WERI-Rb-1 (cell line): ENCODE measurements at regions not wholly inside any gene's neighbourhood (a gene's known extent, or its start where the extent isn't known, plus 50 kb on each side); places are given as distances from the start of the nearest gene placed in this dataset.

Source experiments
- DNase-seq: peaks from one replicate; pipeline ENCODE4 v3.0.0-alpha.2; 2020
- H3K27ac ChIP-seq: fragments of 250-450 bp; sonication (Bioruptor Pico); 2 replicates; pipeline ENCODE4 v1.5.1; 2020; ENCODE audit warnings: mild to moderate bottlenecking, moderate library complexity
- H3K27me3 ChIP-seq: fragments of 250-450 bp; sonication (Bioruptor Pico); 2 replicates; pipeline ENCODE4 v1.5.1; 2021; ENCODE audit warnings: mild to moderate bottlenecking, low read depth, moderate library complexity; ENCODE audit not compliant: insufficient read depth, severe bottlenecking
- H3K36me3 ChIP-seq: fragments of 250-450 bp; sonication (Bioruptor Pico); 2 replicates; pipeline ENCODE4 v1.5.1; 2020; ENCODE audit warnings: mild to moderate bottlenecking, moderate library complexity
- H3K4me3 ChIP-seq: 2 replicates; pipeline ENCODE4 v1.5.1; 2011; ENCODE audit warnings: low read depth, mild to moderate bottlenecking, control low read depth, low read length
- H3K9me3 ChIP-seq: fragments of 250-450 bp; sonication (Bioruptor Pico); 2 replicates; pipeline ENCODE4 v1.5.1; 2021; ENCODE audit warnings: mild to moderate bottlenecking, moderate library complexity; ENCODE audit not compliant: severe bottlenecking
- TF ChIP-seq, protein P1 (sequence below): IDR thresholded peaks from 2 replicates; pipeline ENCODE4 v1.5.1; 2011; ENCODE audit warnings: low read depth, mild to moderate bottlenecking, control low read depth, inconsistent platforms, low read length

DNA sequence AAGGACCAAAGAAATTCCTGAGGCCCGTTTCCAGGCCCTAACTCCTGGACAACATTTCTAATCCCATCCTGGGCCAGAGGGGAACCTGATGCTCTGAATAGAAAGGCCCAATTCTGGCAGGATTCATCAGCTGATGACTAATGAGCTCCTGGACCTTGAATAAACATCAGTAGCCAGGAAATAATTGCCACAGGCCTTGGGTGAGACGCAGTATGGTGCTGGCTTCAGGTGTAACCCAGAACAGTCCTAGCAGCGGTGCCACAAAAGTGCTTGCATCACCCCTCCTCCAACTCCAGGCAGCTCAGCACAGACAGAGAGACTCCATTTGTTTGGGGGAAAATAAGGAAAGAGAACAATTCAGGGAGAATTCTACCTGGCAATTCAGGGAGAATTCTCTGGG, 184.7 kb upstream of the POU1F1 start:
- no peaks in the 10 kb centered on the region for H3K36me3 ChIP-seq
- H3K27ac ChIP-seq, result no peak overlapping the region
- no peak overlapping the region for H3K4me3 ChIP-seq
- H3K9me3 ChIP-seq, result no peaks in the 10 kb centered on the region
- DNase-seq, result no peak
- no peaks in the 10 kb centered on the region for H3K27me3 ChIP-seq
- TF ChIP-seq, protein P1, sequence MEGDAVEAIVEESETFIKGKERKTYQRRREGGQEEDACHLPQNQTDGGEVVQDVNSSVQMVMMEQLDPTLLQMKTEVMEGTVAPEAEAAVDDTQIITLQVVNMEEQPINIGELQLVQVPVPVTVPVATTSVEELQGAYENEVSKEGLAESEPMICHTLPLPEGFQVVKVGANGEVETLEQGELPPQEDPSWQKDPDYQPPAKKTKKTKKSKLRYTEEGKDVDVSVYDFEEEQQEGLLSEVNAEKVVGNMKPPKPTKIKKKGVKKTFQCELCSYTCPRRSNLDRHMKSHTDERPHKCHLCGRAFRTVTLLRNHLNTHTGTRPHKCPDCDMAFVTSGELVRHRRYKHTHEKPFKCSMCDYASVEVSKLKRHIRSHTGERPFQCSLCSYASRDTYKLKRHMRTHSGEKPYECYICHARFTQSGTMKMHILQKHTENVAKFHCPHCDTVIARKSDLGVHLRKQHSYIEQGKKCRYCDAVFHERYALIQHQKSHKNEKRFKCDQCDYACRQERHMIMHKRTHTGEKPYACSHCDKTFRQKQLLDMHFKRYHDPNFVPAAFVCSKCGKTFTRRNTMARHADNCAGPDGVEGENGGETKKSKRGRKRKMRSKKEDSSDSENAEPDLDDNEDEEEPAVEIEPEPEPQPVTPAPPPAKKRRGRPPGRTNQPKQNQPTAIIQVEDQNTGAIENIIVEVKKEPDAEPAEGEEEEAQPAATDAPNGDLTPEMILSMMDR, result no peak

DNA sequence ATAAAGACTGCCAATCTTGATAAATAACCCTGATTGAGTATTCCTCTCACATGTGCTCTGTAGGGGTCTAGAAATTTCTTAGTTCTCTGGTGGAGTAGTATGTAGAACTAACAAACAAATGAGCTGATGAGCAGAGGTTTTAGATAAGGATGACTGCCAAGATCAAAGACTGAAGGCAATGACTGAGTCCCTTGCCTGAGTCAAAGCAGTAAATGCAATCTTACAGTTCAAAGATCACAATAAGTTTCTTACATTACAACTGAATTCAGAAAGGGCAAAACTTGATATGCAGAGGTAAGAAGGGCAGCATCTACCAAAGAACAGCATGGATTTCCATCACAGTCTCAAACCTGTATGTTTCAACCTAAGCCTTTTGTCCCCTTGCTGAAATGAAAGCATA, 172.2 kb upstream of the POU1F1 start:
- no peaks in the 10 kb centered on the region for H3K27me3 ChIP-seq
- no peaks in the 10 kb centered on the region for H3K9me3 ChIP-seq
- H3K36me3 ChIP-seq, result no peaks in the 10 kb centered on the region
- H3K4me3 ChIP-seq, result no peak overlapping the region
- no peak for DNase-seq
- TF ChIP-seq, protein P1, result no peak
- H3K27ac ChIP-seq, result no peak overlapping the region

DNA sequence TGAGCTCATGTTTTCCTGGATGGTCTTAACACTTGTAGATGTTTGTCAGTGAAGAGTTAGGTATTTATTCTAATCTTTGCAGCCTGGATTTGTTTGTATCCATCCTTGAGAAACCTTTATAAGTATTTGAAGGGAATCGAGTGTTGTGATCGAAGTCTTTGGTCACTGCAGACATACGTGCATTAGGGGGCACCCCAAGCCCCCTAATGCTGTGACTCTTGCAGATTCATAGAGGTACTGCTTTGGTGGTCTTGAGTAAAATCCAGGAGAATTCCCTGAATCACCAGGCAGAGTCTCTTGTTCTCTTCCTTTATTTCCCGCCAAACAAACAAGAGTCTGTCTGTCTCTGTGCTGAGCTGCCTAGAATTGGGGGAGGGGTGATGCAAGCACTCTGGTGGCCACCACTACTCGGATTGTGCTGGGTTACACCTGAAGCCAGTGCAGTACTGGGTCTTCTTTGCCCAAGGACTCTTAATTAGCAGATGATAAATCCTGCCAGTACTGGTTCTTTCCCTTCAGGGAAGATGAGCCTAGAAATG, 170.5 kb upstream of the POU1F1 start:
- H3K27me3 ChIP-seq, result peaks cover 4% of the 10 kb centered on the region
- no peaks in the 10 kb centered on the region for H3K9me3 ChIP-seq
- no peaks in the 10 kb centered on the region for H3K36me3 ChIP-seq
- H3K27ac ChIP-seq, result no peak overlapping the region
- no peak for DNase-seq
- TF ChIP-seq, protein P1, result no peak
- H3K4me3 ChIP-seq, result no peak overlapping the region

DNA sequence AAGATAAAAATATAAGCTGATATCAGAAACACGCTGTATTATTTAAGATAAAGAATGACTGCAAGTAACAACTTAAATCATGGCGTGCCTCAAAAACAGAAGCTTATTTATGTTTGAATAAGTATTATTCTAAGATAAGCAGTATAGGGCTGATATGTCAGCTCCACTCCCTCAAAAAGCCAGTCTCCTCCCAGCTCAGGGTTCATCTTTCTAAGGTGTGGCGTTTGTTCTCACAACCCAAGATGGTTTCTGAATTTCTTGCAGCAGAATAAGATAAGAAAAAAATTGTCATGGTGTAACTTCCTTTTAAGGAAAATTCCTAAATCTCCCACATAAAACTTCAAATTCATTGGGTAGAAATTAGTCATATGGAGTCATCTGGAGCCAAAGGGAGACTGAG, 166.1 kb upstream of the POU1F1 start:
- TF ChIP-seq, protein P1, result no peak
- Histone ChIP-seq H3K27me3 (peaks cover 4% of the 10 kb centered on the region), H3K36me3 (no peaks in the 10 kb centered on the region), H3K27ac (no peak overlapping the region), H3K9me3 (no peaks in the 10 kb centered on the region), H3K4me3 (no peak overlapping the region)
- no peak for DNase-seq

DNA sequence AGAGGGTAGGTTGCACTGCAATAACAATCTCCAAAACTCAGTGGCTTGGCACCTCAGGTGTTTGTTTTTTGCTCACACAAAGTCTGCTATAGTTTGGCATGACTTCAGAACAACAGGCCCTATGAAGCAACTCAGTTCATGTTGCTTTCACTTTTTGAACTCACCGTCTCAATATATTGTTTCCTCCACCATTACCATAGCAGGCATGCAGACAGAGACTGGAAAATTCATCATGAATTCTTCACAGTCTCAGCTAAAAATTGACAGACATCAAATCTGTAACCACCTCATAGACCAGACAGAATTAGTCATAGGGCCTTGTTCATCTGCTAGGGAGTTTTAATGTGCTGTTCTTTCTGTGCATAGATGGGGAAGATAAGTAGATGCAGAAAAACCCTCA, 161.4 kb upstream of the POU1F1 start:
- Histone ChIP-seq H3K27me3 (peaks cover 6% of the 10 kb centered on the region), H3K27ac (no peak overlapping the region), H3K4me3 (no peak overlapping the region), H3K36me3 (no peaks in the 10 kb centered on the region), H3K9me3 (no peaks in the 10 kb centered on the region)
- no peak for DNase-seq
- TF ChIP-seq, protein P1, result no peak
